ENCODE measurements at regions not wholly inside any gene's neighbourhood (a gene's known extent, or its start where the extent isn't known, plus 50 kb on each side); places are given as distances from the start of the nearest gene placed in this dataset.

- H3K27ac Mint-ChIP-seq (ENCODE audit: unreplicated experiment) = no peak overlapping the region
- H3K36me3 Mint-ChIP-seq (ENCODE audit: insufficient read depth, unreplicated experiment) = no peaks in the 10 kb centered on the region
- TF ChIP-seq, protein P1, sequence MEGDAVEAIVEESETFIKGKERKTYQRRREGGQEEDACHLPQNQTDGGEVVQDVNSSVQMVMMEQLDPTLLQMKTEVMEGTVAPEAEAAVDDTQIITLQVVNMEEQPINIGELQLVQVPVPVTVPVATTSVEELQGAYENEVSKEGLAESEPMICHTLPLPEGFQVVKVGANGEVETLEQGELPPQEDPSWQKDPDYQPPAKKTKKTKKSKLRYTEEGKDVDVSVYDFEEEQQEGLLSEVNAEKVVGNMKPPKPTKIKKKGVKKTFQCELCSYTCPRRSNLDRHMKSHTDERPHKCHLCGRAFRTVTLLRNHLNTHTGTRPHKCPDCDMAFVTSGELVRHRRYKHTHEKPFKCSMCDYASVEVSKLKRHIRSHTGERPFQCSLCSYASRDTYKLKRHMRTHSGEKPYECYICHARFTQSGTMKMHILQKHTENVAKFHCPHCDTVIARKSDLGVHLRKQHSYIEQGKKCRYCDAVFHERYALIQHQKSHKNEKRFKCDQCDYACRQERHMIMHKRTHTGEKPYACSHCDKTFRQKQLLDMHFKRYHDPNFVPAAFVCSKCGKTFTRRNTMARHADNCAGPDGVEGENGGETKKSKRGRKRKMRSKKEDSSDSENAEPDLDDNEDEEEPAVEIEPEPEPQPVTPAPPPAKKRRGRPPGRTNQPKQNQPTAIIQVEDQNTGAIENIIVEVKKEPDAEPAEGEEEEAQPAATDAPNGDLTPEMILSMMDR (IDR thresholded peaks at IDR 0.05; ENCODE audit: unreplicated experiment) = no peak
- H3K9me3 Mint-ChIP-seq (ENCODE audit: low read depth, unreplicated experiment) = peaks cover 6% of the 10 kb centered on the region
- CTCF ChIA-PET = interaction anchor here (0.6 kb wide), 1 partner anchor 619 kb away, joined by 3 read pairs; no protein-coding TSS in a partner anchor
- intact Hi-C loops (cut with micrococcal nuclease; ENCODE audit: unreplicated experiment) = no loop called here
- DNase-seq = no peak
- H3K27me3 Mint-ChIP-seq (ENCODE audit: unreplicated experiment) = no peaks in the 10 kb centered on the region
- no peaks in the 10 kb centered on the region for H3K4me1 Mint-ChIP-seq (ENCODE audit: low read depth, unreplicated experiment)
- BruUV-seq (replicated peaks) = no TSS peak
- no peak overlapping the region for H3K4me3 Mint-ChIP-seq (ENCODE audit: low read depth, unreplicated experiment)
Measured at GRCh38 chr5:85868070-85868469, 749.7 kb upstream of the COX7C start.

DNA sequence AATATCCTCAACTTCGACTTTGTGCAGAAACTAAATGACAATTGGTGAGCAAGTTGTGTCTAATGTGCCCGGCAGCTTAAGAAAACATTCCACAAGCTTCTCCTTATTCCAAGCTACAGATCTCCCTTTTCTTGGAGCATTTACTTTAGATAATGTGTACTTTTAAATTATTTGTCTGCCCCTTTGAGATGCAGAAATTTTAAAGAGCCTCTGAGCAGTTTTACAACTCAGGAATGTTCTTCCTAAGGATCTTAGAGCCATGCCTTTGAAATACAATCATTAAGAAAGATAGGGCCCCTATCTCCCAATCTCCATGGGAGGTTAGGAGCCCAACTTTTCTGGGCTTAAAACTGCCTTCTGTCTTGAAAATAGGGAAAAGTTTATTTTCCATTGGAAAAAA, 723.7 kb upstream of the COX7C start:
- Mint-ChIP-seq H3K9me3 (ENCODE audit: low read depth, unreplicated experiment) (peaks cover 5% of the 10 kb centered on the region), H3K4me3 (ENCODE audit: low read depth, unreplicated experiment) (no peak overlapping the region), H3K36me3 (ENCODE audit: insufficient read depth, unreplicated experiment) (no peaks in the 10 kb centered on the region), H3K4me1 (ENCODE audit: low read depth, unreplicated experiment) (no peaks in the 10 kb centered on the region), H3K27ac (ENCODE audit: unreplicated experiment) (no peak overlapping the region), H3K27me3 (ENCODE audit: unreplicated experiment) (no peaks in the 10 kb centered on the region)
- intact Hi-C loops (cut with micrococcal nuclease; ENCODE audit: unreplicated experiment) = no loop called here
- BruUV-seq (replicated peaks) = no TSS peak
- no peak for DNase-seq
- CTCF ChIA-PET = no interaction called here
- TF ChIP-seq, protein P1 (IDR thresholded peaks at IDR 0.05; ENCODE audit: unreplicated experiment) = no peak

- CTCF ChIA-PET = interaction anchor here (1.0 kb wide), 1 partner anchor 10 kb away, joined by 3 read pairs; no protein-coding TSS in a partner anchor
- BruUV-seq (replicated peaks) = no TSS peak
- no peaks in the 10 kb centered on the region for H3K27me3 Mint-ChIP-seq (ENCODE audit: unreplicated experiment)
Measured at GRCh38 chr5:85896514-85896913, 721.2 kb upstream of the COX7C start.

DNA sequence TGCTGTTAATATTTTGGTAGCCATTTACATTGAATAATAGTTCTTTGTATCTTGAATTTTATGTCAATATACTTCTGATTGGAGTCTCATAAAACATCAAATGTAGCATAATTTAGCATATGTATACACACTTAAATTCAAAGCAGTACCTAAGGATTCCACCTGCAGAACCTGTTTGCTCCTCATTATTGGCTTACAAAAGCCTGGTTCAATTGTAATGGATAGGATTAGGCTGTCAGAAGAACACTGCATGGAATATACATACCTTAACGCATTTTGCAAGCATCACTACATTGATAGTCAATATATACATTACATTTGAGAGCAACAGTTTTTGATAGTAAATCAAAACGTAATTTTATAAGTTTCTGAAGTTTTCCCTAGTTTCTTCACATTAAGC, 711.3 kb upstream of the COX7C start:
- TF ChIP-seq, protein P1 (IDR thresholded peaks at IDR 0.05; ENCODE audit: unreplicated experiment) = no peak
- no peak overlapping the region for H3K27ac Mint-ChIP-seq (ENCODE audit: unreplicated experiment)
- H3K4me1 Mint-ChIP-seq (ENCODE audit: low read depth, unreplicated experiment) = no peaks in the 10 kb centered on the region
- no peak for DNase-seq
- intact Hi-C loops (cut with micrococcal nuclease; ENCODE audit: unreplicated experiment) = no loop called here
- CTCF ChIA-PET = no interaction called here
- no TSS peak for BruUV-seq (replicated peaks)
- no peaks in the 10 kb centered on the region for H3K36me3 Mint-ChIP-seq (ENCODE audit: insufficient read depth, unreplicated experiment)
- H3K9me3 Mint-ChIP-seq (ENCODE audit: low read depth, unreplicated experiment) = no peaks in the 10 kb centered on the region
- H3K4me3 Mint-ChIP-seq (ENCODE audit: low read depth, unreplicated experiment) = no peak overlapping the region
- no peaks in the 10 kb centered on the region for H3K27me3 Mint-ChIP-seq (ENCODE audit: unreplicated experiment)

More at GRCh38 chr5:85896514-85896913, 721.2 kb upstream of the COX7C start:
- Mint-ChIP-seq H3K36me3 (ENCODE audit: insufficient read depth, unreplicated experiment) (no peaks in the 10 kb centered on the region), H3K9me3 (ENCODE audit: low read depth, unreplicated experiment) (peaks cover 5% of the 10 kb centered on the region), H3K4me1 (ENCODE audit: low read depth, unreplicated experiment) (no peaks in the 10 kb centered on the region), H3K27ac (ENCODE audit: unreplicated experiment) (no peak overlapping the region), H3K4me3 (ENCODE audit: low read depth, unreplicated experiment) (no peak overlapping the region)
- TF ChIP-seq, protein P1 (IDR thresholded peaks at IDR 0.05; ENCODE audit: unreplicated experiment) = no peak
- intact Hi-C loops (cut with micrococcal nuclease; ENCODE audit: unreplicated experiment) = no loop called here
- DNase-seq = no peak
